ENCODE measurements at regions not wholly inside any gene's neighbourhood (a gene's known extent, or its start where the extent isn't known, plus 50 kb on each side); places are given as distances from the start of the nearest gene placed in this dataset.
A peak's percentile ranks its signal among the peaks of the same experiment; 100 is the strongest.

GRCh38 chr16:55076053-55076452 is 145.4 kb downstream of the IRX5 start:
- no peak for DNase-seq

DNA sequence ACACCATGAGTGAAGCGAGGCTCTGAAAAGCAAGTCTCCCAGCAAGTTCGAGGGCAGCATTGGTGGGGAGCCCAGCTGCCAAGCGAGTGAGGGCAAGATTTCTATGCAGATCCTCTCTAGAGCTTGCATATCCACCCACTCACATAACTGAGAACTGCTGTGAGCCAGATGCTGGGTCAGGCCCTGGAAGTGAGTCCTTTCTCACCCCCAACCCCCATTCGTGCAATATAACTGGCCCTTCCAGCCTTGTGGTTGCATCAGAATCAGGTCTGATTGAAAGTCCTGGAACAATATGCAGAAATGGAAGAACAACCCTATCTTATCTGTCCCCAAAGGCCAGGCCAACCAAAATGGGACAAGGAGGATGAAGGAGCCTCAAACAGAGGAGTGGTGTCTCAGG is 146.6 kb downstream of the IRX5 start:
- no peak for DNase-seq

DNA sequence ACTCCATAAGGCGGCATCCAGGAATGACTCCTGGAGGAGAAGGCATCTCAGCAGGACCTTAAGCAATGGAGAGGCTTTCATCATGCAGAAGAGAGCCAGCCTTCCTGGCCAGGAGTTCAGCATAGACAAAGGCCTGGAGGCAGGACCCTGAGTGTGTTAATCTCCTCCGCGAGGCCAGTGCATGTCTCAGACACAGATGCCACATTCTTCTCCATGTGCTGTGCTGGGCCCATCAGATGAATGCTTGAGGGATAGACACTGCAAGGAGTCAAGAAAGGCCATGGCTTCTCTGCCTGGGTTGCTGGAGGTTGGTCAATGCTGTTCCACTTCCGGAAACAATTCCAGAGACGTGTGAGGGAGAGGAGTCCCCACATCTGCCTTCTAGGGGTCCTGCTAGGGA is 147.5 kb downstream of the IRX5 start:
- DNase-seq: no peak

GRCh38 chr16:55078699-55079410 is 148.2 kb downstream of the IRX5 start:
- no peak for DNase-seq

- DNase-seq: no peak
Observed at GRCh38 chr16:55081622-55082590, 151.2 kb downstream of the IRX5 start.

DNA sequence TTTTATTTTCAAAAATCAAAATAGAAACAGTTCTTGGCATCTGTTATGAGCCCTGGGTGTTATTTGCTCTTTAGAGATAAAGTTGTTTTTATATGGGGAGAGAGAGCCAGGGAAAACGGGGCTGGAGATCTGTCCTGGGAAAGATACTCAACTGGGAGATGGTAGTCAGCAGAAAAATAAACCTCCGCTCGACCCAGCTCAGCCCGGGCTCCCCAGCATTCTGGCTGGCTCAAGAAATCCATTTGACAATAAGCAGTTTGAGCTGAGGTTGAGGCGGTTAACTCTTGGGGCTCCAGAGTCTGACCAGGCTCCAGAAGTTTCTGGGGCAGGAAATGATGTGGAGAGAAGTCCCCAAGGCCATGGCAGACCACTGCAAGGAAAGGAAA is 151.9 kb downstream of the IRX5 start:
- DNase-seq: no peak

- DNase-seq: no peak
Observed at GRCh38 chr16:55083052-55083451, 152.4 kb downstream of the IRX5 start.

GRCh38 chr16:55088098-55088497 is 157.4 kb downstream of the IRX5 start:
- no peak for DNase-seq

DNA sequence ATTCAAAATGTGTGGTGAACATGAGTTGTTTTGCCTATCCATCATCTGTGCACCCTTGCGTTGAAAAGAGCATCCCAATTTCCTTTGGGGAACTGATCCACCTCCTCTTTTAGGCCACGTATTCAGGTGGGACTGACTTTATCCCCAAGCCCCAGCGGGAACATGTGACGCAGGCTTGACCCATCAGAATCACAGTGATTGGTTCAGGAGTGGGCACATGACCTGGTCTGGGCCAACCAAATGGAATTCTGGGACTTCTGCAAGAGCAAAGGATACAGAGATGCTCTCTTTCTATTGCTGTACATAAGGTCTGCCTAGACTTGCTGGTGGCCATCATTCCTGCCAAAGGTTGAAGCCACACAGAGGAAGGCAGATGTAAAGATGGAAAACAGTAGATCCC is 158.9 kb downstream of the IRX5 start:
- DNase-seq: no peak

- no peak for DNase-seq
Observed at GRCh38 chr16:55091213-55091870, 160.7 kb downstream of the IRX5 start.

DNA sequence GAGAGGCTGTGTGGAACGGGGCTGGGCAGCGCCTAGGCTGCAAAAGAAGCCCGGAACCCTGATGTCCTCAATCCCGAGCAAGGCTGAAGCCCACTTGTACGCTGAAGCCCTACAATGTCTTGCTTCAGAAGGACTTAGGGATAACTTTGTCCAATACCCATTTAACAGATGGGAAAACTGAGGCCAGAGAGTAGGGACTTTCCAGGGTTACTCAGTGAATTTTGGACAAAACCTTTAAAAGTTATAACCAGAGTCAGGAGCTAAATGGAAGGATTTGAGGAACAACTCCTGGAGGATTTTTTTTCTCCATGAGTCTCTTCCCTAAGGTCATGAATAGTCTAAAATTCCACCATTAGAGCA is 161.2 kb downstream of the IRX5 start:
- DNase-seq: no peak

GRCh38 chr16:55100100-55100499 is 169.4 kb downstream of the IRX5 start:
- peak in 1 of 3 donors; percentile 1 for DNase-seq

- no peak for DNase-seq
Observed at GRCh38 chr16:55101026-55101425, 170.4 kb downstream of the IRX5 start.

DNA sequence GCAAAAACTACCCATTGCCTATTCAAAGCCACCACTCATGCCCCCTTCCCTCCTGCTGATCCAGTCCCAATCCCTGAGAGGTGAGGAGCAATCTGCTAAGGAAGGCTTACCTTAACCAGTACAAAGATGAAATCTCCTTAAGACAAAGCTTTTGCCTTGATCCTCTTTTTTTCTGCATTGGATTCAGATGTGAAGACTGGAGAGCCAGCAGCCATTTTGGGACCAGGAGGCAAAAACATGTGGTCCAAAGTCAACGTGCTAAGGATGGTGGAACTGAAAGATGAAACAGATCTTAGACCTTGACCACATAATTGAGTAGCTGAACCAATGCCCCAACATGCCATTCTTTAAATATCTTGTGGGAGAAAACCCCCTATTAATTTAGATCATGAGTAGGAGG is 171.4 kb downstream of the IRX5 start:
- no peak for DNase-seq

GRCh38 chr16:55102531-55102930 is 171.9 kb downstream of the IRX5 start:
- DNase-seq: no peak

DNA sequence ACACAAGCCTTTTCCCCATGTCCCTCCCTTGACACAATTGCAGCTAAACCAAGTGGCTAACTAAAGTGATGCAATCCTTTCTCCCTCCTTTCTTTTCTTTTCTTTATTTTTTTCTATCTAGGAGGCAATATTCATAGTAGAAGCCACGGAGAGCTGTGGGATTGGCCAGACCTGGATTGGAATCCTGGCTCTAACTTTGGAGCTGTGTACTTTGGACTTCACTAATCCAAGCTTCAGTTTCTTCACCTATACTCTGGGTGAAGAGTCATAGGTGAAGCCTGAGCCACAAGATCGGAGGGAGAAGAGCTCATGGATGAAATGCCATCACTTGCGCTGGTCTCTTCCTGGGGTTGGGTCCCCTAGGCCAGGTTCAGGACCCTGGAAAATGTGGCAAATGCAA is 177.2 kb downstream of the IRX5 start:
- DNase-seq: no peak

DNA sequence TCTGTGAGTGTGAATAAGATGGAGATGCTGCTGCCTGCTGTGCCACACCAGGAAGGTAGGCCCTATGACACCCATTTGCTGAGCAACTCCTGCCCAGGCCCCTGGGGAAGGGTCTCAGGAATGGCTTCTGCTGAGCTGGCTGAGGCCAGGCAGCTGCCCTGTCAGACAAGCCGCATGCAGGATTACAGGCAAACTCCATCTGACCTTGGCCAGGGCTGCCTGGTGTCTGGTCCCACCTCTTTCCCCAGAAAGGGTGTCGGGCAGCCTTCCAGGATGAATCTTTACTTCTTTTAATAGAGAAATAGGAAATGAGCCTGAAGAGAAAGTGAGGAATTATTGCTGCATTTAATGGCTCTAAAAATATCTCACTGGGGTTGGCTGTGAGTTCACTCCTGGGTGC is 182.5 kb downstream of the IRX5 start:
- DNase-seq: no peak

GRCh38 chr16:55115506-55115905 is 184.8 kb downstream of the IRX5 start:
- no peak for DNase-seq

- no peak for DNase-seq
Observed at GRCh38 chr16:55116165-55116920, 185.7 kb downstream of the IRX5 start.

DNA sequence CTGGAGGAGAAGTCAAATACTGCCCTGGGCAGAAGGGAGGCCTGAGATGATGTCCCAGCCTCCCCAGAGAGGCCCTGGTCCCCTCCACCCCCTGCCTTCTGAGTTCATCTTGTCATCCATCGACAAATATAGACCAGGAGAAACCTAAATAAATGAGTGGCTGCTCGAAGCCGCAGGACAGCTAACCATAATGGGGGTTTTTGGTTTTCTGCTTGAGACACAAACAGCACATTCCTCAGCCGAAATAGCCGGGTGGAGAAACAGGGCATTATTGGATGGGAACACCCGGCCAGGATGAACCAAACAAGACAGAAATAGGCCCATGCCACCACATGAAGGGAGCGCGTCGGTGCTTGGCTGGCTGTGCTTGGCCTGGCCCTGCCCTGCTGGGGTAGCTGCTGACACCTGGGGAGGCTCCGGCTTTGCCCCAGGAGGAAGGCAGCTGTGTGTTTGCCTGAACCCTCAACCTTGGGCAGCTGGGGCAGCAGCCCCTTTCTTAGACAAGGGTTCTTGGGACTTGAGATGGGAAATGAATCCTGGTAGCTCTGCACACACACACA is 188.1 kb downstream of the IRX5 start:
- no peak for DNase-seq

- peak in 1 of 3 donors; percentile 2 for DNase-seq
Observed at GRCh38 chr16:55120408-55120807, 189.7 kb downstream of the IRX5 start.

DNA sequence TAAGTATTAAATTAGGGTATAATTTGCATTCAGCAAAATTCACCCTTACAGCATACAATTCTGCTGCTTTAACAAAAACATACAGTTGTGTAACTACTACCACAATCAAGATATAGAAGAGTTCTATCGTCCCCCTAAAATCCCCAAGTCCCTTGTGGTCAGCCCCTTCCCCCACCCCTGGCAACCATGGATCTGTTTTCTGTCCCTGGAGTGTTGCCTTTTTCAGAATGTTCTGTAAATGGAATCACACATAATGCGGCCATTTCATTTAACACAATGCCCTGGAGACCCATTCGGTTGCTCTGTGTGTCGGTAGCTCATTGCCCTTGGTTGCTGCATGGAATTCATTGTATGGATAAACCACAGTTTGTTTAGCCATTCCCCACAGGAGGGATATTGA is 190.2 kb downstream of the IRX5 start:
- DNase-seq: no peak

GRCh38 chr16:55123652-55124051 is 193.0 kb downstream of the IRX5 start:
- DNase-seq: no peak

Data from suppressor macrophage treated with lipopolysaccharide for 1 hour (primary cell).